ENCODE measurements at regions not wholly inside any gene's neighbourhood (a gene's known extent, or its start where the extent isn't known, plus 50 kb on each side); places are given as distances from the start of the nearest gene placed in this dataset.

DNA sequence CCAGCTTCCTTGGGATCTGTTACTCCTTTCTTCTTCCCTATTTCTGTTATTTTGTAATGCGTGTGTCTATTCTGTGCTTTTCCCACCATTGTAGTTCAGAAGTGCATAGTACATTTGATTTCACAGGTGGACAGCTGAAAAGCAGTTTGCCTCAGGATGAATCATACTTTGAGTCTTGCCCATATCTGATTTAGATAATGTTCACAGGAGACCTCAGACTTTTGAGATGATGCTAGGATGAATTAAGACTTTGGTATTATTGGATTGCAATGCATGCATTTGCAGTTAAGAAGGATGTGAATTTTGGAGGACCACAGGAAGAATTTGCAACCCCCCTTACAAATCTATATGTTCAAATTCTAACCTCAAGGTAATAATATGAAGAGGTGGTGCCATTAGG, 769.6 kb downstream of the CDH11 start:
- no peak for TF ChIP-seq CTCF (IDR thresholded peaks at IDR 0.05 in 2 of 3, conservative IDR thresholded peaks at IDR 0.05 in 1 of 3; ENCODE audit: control insufficient read depth in 2 of 3, extremely low read depth in 1 of 3, insufficient read depth in 1 of 3, low read depth in 3 of 3, low read length in 3 of 3)
- no peak for TF ChIP-seq SMAD1 (IDR thresholded peaks at IDR 0.05; ENCODE audit: low read depth, partially characterized antibody)
